Body of pancreas (tissue), 4 donors: ENCODE measurements at regions not wholly inside any gene's neighbourhood (a gene's known extent, or its start where the extent isn't known, plus 50 kb on each side); places are given as distances from the start of the nearest gene placed in this dataset.

ENCODE experiments used
- POLR2A ChIP-seq, 3 donors: fragments of 450-650 bp; IDR thresholded peaks; one replicate each; pipeline ENCODE4 v1.6.1; 2016; ENCODE audit warnings: antibody characterized with exemption in 3 of 3, mild to moderate bottlenecking in 2 of 3
- TF ChIP-seq, protein P1 (sequence below), 7 experiments: fragments of 450-650 bp in 4 of 7; fragments of 200-600 bp in 3 of 7; sonication (generic) in 3 of 7; IDR thresholded peaks; one replicate each; pipeline ENCODE4 v1.5.1; 2016 to 2019; ENCODE audit warnings: antibody characterized with exemption in 7 of 7

GRCh38 chr21:38599381-38599975, 101.2 kb upstream of the ERG start:
- TF ChIP-seq, protein P1, sequence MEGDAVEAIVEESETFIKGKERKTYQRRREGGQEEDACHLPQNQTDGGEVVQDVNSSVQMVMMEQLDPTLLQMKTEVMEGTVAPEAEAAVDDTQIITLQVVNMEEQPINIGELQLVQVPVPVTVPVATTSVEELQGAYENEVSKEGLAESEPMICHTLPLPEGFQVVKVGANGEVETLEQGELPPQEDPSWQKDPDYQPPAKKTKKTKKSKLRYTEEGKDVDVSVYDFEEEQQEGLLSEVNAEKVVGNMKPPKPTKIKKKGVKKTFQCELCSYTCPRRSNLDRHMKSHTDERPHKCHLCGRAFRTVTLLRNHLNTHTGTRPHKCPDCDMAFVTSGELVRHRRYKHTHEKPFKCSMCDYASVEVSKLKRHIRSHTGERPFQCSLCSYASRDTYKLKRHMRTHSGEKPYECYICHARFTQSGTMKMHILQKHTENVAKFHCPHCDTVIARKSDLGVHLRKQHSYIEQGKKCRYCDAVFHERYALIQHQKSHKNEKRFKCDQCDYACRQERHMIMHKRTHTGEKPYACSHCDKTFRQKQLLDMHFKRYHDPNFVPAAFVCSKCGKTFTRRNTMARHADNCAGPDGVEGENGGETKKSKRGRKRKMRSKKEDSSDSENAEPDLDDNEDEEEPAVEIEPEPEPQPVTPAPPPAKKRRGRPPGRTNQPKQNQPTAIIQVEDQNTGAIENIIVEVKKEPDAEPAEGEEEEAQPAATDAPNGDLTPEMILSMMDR (IDR thresholded peaks at IDR 0.05): no peak
- no peak for TF ChIP-seq POLR2A (IDR thresholded peaks at IDR 0.05)
